NCI-H748 (cell line): ENCODE measurements at regions not wholly inside any gene's neighbourhood (a gene's known extent, or its start where the extent isn't known, plus 50 kb on each side); places are given as distances from the start of the nearest gene placed in this dataset.
A peak's percentile ranks its signal among the peaks of the same experiment; 100 is the strongest.
"Not testable (repeated sequence)": the region's sequence is repeated elsewhere in the genome, so short reads cannot be mapped to it uniquely, and the experiment has no call there.

ENCODE experiments used
- DNase-seq: peaks from one replicate; lab custom pipeline; 2025; ENCODE audit not compliant: unreplicated experiment; lab: John Stamatoyannopoulos, UW

DNA sequence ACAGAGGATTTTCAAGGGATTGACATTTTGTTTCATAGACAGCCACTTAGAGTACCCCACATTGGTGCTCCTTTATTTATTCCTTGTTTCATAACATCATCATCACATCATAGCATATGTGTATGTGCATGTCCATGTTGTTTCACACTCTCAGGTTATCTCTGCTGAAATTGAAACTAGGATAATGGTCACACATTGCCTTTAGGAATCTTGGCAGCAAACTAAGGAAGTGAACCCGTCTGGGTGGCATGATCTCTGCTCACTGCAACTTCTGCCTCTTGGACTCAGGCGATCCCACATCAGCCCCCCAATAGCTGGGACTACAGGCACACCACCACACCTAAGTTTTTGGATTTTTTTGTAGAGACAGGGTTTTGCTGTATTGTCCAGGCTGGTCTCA lies 234.2 kb upstream of the ANKRD50 start:
- DNase-seq = no peak

DNA sequence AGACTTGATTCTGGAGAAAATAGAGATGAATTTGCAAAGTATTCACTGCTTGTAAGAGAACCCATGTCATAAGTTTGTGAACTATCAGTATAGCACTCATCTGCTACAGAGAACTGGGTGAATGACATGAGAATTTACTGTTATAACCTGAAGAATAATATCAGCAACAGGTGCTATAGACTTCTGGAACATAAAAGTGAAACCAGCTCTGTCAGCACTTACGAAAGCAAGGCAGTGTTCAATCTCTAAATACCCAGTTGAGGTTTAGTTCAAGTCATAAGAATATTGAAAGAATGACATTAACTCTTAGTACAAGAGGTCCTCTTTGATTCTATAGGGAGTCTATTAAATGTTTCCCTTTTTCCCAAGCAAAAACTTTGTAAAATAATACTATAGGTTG lies 232.9 kb upstream of the ANKRD50 start:
- DNase-seq = no peak

- DNase-seq = no peak
These were observed 231.4 kb upstream of the ANKRD50 start for GRCh38 chr4:124943938-124944337.

- DNase-seq = no peak
These were observed 230.8 kb upstream of the ANKRD50 start for GRCh38 chr4:124943145-124943889.

DNA sequence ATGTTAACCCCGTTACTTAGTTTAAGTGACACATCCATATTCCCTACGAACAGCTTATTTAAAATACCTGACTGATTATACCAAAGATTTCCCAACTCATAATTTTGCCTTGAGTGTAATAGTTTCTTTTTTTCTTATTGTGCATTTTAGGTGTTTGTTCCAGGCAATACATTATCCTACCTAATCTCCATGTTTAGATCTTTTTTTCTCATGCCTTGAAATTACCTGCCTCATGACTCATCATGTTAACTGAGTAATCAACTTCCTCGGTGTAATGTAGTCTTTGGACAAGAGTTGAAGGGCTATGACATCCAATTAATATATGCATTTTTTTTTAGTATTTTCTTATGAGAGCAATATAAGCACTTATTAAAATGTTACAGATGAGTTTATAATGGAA lies 228.7 kb upstream of the ANKRD50 start:
- DNase-seq = no peak

DNA sequence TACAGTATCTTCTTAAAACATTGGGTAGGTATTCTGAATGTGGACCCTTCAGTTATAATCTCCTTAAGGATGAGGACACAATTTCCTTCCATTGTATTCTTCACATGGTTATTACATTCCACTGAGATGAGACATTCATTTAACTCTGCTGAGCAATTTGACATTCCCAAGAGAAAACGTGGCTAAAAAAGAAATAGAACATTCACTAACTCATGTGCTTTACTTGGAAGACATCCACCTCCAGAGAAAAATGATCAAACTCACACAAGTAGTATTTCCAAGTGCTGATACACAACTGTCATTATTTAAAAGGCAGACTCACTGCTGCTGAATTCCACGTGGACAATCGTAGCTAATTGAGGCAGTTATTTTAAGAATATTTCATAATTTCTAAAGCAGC lies 227.9 kb upstream of the ANKRD50 start:
- no peak for DNase-seq

GRCh38 chr4:124939908-124940307 lies 227.4 kb upstream of the ANKRD50 start:
- peak; percentile 68 for DNase-seq

DNA sequence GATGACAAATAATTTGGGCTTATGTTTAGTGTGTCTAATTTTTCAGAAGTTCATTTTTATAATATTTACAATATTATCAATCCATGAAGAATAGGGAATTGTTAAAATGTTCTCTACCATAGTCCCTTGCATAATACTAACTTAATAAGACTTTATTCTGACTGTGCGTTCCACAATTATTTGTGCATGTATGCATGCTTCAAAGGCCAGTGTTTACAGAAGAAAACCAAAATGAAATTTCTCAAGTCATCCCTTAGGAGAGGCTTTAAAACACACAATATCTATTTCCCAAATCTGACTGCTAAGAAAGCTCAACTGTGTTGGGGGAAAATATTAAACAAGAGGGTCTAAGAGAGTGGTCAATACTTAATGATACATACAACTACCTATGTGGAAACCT lies 226.3 kb upstream of the ANKRD50 start:
- DNase-seq = no peak

DNA sequence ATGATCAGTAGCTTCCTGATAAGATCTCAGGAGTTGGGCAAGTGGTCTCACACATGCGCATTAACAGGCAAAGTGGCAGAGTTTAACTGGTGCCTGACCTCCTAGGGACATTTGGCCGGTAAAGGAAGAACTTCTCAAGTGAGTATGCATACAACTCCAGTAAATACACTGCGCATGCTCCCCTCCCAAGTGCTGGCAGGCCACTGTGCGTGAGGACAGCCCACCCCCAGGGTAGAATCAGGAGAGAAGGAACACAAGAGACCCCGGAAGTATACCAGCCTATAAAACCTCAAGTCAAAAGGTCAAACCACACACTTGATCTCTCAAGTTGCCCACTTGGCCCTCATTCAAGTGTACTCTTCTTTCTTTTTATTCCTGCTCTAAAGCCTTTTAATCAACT lies 225.5 kb upstream of the ANKRD50 start:
- DNase-seq = no peak

DNA sequence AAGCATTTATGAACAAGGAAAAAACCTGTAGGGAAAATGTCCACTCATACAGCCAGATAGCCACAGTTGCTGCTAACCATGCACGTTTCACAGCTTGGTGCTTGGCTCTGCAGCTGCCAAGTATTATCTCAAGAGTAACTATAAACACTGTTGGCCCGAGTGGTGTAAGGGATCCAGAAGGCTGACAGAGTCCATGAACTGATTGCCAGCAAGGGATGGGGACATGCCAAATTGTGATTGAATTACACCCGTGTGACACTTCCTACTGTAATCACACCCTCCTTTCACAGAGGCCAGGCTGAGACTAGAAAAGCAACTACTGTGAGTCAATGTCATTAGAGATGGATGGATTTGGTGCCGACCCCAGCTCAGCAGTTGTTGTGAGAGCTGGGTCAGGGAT lies 223.9 kb upstream of the ANKRD50 start:
- DNase-seq = peak; percentile 82

- DNase-seq = no peak
These were observed 222.4 kb upstream of the ANKRD50 start for GRCh38 chr4:124934916-124935315.

GRCh38 chr4:124933521-124933920 lies 221.0 kb upstream of the ANKRD50 start:
- no peak for DNase-seq

DNA sequence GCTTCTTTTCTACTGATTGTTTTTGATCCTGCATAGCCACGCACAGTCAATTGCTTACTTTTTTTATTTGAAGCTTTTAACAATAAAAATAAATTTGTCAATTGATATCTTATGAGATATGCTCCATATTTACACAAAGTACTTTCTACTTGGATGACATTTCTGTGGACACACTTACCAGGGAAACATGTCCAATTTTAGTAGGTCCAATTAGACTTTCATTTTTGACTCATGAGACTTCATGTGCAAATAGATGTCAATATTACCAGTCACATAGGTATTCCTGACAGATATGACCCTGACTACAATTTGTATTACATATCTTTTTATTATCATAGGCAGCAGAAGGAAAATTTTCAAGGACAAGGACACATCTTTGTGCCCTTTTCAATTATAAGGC lies 219.9 kb upstream of the ANKRD50 start:
- no peak for DNase-seq

- no peak for DNase-seq
These were observed 218.5 kb upstream of the ANKRD50 start for GRCh38 chr4:124931050-124931449.

- DNase-seq = not testable (repeated sequence)
These were observed 210.2 kb upstream of the ANKRD50 start for GRCh38 chr4:124922748-124923147.

GRCh38 chr4:124918559-124919122 lies 206.1 kb upstream of the ANKRD50 start:
- no peak for DNase-seq

DNA sequence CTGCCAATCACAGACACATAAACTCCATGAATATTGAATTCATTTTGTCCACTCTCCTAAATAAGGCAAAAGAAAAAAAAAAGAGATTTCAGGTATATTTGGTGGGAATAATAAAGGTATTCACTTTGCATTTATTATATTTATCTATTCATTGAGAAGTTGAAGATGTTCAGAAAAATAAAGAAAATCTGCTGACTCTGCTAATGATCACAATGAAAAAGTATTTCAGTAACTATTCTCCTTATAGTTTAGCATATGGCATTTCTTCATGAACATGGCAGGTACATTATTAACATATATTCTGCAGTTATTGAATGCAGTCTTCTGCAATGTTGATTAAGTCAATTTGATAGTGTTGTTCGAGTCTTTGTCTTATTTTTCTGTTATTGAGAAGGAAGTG lies 202.5 kb upstream of the ANKRD50 start:
- no peak for DNase-seq

DNA sequence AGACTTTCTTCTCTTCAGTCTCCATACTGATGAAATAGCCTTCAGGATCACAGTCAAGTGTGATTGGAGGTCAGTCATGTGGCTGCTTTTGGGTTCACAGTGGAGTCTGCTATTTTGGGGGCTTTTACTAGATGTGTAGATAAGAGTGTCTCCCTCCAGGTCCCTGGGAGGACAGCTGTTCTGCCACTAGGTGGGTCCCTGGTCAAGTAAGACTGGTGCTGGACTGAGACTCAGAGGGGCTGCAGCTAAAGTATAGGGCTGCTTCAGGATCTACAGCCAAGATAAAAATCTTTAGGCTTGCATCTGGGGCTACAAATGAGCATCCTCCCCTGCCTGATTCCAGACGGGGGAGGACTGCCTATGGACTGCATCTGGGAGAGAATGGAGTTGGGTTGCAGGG lies 200.7 kb upstream of the ANKRD50 start:
- peak; percentile 0 for DNase-seq

DNA sequence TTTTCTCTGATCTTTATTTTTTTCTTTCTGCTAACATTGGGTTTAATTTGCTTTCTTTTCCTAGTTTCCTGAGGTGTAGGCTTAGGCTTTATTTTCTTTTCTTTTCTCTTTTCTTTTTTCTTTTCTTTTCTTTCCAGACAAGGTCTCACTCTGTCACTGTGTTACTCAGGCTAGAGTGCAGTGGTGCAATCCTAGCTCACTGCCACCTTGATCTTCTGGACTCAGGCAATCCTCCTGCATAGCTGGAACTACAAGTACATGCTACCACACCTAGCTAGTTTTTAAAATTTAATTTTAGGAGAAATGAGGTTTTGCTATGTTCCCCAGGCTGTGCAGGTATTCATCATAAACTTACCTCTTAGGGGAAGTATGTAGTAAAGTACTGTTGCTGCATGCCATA lies 197.8 kb upstream of the ANKRD50 start:
- DNase-seq = no peak

DNA sequence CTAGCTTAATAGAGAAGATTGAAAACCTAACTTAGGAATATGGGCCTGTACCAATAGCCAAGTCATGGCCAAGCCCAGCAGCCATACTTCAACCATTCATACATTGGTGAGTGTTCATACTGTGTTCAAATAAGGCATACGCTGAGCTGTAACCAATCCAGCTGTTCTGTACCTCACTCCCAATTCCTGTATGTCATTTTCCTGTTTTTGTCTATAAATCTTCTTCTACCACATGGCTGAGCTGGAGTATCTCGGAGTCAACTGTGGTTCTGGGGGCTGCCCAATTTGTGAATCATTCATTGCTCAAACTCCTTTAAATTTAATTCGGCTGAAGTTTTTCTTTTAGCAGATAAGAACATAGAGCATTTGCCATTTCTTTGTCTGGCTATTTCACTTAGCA lies 195.3 kb upstream of the ANKRD50 start:
- DNase-seq = no peak

DNA sequence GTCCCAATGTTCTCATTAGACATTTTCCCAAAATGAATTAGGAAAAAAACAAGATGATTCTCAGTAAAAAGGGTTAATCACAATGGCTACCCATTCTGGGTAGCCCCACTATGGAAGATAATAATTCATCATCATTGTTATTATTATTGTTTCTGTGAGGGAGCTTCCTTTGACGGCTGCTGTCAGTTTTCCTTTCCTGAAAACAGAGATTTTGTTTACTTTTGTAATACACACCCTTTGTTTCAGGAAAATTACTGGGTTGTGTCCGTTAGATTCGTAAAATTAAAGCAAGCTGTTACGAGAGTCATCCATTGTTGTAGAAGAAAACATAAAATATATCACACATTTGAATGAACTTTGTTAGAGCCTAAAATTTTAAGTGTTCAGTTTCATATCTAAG lies 192.9 kb upstream of the ANKRD50 start:
- DNase-seq = peak; percentile 2

GRCh38 chr4:124904723-124905388 lies 192.3 kb upstream of the ANKRD50 start:
- DNase-seq = peak; percentile 42
